ENCODE measurements at regions not wholly inside any gene's neighbourhood (a gene's known extent, or its start where the extent isn't known, plus 50 kb on each side); places are given as distances from the start of the nearest gene placed in this dataset.

- Histone ChIP-seq H3K9me3 (ENCODE audit: low read length) (no peaks in the 10 kb centered on the region), H3F3A (ENCODE audit: insufficient read depth, low read length, poor library complexity, severe bottlenecking) (no peaks in the 10 kb centered on the region), H3K9ac (ENCODE audit: low read length) (no peak overlapping the region), H3K4me3 (ENCODE audit: low read length) (no peak overlapping the region), H4K20me1 (ENCODE audit: insufficient read depth) (no peaks in the 10 kb centered on the region), H2AFZ (ENCODE audit: low read depth, low read length) (no peak overlapping the region), H3K27me3 (ENCODE audit: insufficient read depth, low read depth, low read length) (no peaks in the 10 kb centered on the region), H3K36me3 (ENCODE audit: insufficient read depth, low read length) (no peaks in the 10 kb centered on the region), H3K9me2 (ENCODE audit: insufficient read depth, low read length) (no peaks in the 10 kb centered on the region), H3K4me2 (ENCODE audit: low read length) (no peak overlapping the region), H3K79me2 (replicated peaks; ENCODE audit: insufficient read depth, low read length) (no peaks in the 10 kb centered on the region), H3K27ac (ENCODE audit: low read length) (no peak overlapping the region)
- no peak for TF ChIP-seq MXI1 (conservative IDR thresholded peaks at IDR 0.05; ENCODE audit: poor library complexity, severe bottlenecking)
- no peak for TF ChIP-seq REST (IDR thresholded peaks at IDR 0.05; ENCODE audit: borderline replicate concordance)
Observed at GRCh38 chr13:73286942-73287620, 228.3 kb downstream of the KLF5 start.

- H3F3A ChIP-seq (ENCODE audit: insufficient read depth, low read length, poor library complexity, severe bottlenecking), result no peaks in the 10 kb centered on the region
- no peaks in the 10 kb centered on the region for H3K9me3 ChIP-seq (ENCODE audit: low read length)
- no peak overlapping the region for H3K4me3 ChIP-seq (ENCODE audit: low read length)
- H3K9me2 ChIP-seq (ENCODE audit: insufficient read depth, low read length), result no peaks in the 10 kb centered on the region
- no peak overlapping the region for H3K9ac ChIP-seq (ENCODE audit: low read length)
- no peaks in the 10 kb centered on the region for H3K27me3 ChIP-seq (ENCODE audit: insufficient read depth, low read depth, low read length)
- H3K4me2 ChIP-seq (ENCODE audit: low read length), result no peak overlapping the region
- no peaks in the 10 kb centered on the region for H4K20me1 ChIP-seq (ENCODE audit: insufficient read depth)
- TF ChIP-seq TAF1 (IDR thresholded peaks at IDR 0.05; ENCODE audit: low read depth), result no peak
- no peak for TF ChIP-seq POLR2AphosphoS5 (IDR thresholded peaks at IDR 0.05)
- no peak for TF ChIP-seq SMC3 (conservative IDR thresholded peaks at IDR 0.05; ENCODE audit: poor library complexity)
- TF ChIP-seq REST (IDR thresholded peaks at IDR 0.05; ENCODE audit: borderline replicate concordance), result no peak
- TF ChIP-seq CTCF (IDR thresholded peaks at IDR 0.05; ENCODE audit: poor library complexity, severe bottlenecking), result no peak
- no peak for TF ChIP-seq MXI1 (conservative IDR thresholded peaks at IDR 0.05; ENCODE audit: poor library complexity, severe bottlenecking)
- no peak for TF ChIP-seq EP300 (conservative IDR thresholded peaks at IDR 0.05; ENCODE audit: poor library complexity, severe bottlenecking)
- TF ChIP-seq EZH2 (IDR thresholded peaks at IDR 0.05; ENCODE audit: borderline replicate concordance, insufficient read depth, low read length, poor library complexity, severe bottlenecking), result no peak
- TF ChIP-seq RAD21 (conservative IDR thresholded peaks at IDR 0.05), result no peak
- H3K36me3 ChIP-seq (ENCODE audit: insufficient read depth, low read length), result no peaks in the 10 kb centered on the region
- H3K79me2 ChIP-seq (replicated peaks; ENCODE audit: insufficient read depth, low read length), result no peaks in the 10 kb centered on the region
- H3K27ac ChIP-seq (ENCODE audit: low read length), result no peak overlapping the region
- H2AFZ ChIP-seq (ENCODE audit: low read depth, low read length), result no peak overlapping the region
Observed at GRCh38 chr13:73286177-73286576, 227.4 kb downstream of the KLF5 start.

Measured in neural cell (in vitro differentiated cells).